ENCODE measurements at regions not wholly inside any gene's neighbourhood (a gene's known extent, or its start where the extent isn't known, plus 50 kb on each side); places are given as distances from the start of the nearest gene placed in this dataset.

DNA sequence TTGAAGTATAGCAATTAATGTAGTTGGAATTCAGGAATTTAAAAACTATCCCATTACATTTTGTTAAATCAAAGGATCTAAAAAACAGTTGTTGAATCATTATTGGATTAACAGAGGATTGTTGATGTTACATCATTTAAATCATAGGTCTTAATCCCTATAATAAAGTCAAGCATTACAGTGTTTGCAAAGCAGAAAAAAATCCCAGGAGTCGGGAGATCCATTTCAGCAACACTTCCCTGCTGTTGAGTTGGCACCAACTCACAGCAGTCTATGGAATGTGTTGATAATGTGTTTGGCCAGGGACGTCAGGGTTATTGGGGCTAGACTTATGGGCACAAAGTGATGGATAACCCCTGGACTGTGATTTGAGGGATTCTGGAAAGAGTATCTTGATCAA, 99.1 kb upstream of the TMTC1 start:
- no peak for DNase-seq (ENCODE audit: low read depth)

DNA sequence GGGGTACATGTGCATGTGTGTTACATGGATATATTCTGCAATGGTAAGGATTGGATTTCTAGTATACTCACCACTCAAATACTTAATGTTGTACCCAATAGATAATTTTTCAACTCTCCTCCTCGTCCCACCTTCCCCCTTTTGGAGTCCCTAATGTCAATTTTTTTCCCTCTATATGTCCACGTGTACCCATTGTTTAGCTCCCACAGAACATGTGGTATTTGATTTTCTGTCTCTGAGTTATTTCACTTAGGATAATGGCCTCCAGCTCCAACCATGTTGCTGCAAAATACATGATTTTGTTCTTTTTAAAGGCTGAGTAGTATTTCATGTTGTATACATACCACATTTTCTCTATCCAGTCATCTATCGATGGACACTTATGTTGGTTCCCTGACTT, 97.2 kb upstream of the TMTC1 start:
- DNase-seq (ENCODE audit: low read depth) = no peak

DNA sequence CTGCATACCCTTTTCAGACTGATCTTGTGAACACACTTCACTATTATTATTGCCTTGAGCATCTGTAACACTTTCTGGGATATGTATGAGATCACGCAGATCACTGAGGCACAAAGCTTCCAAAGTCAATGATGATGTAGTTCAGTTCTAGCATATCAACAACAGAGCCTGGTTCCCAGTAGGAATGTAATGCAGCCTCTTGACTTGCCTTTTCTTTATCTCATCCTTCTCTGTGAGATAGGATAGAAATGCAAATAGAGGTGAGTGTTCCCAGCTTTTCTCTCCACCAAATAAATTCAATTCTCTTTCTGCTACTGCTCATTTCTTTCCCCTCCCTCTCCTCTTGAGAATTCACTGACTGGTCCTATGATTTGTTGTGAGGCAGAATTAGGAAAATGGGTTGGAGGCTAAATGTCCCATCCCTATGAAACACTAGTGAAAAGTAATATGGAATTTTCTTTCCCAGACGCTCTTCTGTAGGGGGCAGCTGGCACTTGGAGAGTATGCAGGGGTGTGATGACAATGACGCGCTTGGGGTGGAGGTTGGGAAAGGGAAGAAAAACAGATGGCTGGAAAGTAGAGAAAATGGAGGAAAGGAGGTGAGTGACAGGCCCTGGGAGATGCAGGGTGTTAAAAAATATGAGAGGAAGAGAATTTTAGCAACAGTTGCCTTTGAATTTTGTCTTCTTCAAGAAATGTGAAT, 96.0 kb upstream of the TMTC1 start:
- DNase-seq (ENCODE audit: low read depth) = no peak

DNA sequence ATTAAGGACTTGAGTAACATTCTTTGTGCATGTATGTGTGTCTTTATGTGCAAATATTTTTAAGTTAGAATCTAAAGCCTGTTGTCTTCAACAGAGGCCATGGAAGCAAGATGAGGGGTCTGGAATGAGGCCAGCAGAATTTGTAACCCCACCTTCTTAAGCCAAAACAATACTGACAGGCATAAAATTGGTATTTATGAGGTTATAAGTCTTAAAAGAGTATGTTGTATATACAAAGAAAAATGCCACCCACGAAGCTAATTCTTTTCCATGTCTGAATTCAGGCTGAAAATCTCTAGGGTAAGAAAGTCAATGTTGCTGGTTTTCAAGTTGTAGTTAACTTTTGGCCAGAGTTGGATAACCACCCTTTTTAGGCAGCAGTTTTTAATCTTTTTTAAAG, 86.2 kb upstream of the TMTC1 start:
- no peak for DNase-seq (ENCODE audit: low read depth)

DNA sequence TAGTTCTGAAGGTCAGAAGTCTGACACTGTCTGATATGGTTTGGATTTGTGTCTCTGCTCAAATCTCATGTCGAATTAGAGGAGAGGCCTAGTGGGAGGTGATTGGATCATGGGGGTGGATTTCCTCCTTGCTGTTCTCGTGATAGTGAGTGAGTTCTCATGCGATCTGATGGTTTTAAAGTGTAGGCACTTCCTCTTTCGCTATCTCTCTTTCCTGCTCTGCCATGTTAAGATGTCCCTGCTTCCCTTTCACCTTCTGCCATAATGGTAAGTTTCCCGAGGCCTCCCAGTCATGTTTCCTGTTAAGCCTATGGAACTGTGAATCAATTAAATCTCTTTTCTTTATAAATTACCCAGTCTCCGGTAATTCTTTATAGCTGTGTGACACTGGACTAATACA, 84.1 kb upstream of the TMTC1 start:
- DNase-seq (ENCODE audit: low read depth) = no peak

DNA sequence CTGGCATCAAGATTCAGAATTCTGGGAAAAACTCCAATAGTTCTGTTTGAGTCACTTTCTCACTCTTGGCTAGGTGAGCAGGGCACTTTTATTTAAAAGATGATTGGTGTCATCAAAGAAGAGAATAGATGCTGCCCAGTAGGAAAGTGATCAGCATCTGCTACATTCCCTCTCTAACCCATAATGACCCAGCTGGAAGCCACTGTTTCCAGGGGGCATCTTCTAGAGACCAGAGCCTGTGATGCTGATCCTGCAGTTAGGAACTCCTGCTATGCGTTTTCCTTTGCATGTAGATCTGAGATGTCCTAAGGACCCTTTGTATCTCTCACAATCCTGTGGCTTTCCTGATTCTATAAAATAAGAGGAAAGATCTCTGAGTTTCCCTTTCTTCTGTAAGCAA, 79.9 kb upstream of the TMTC1 start:
- no peak for DNase-seq (ENCODE audit: low read depth)

DNA sequence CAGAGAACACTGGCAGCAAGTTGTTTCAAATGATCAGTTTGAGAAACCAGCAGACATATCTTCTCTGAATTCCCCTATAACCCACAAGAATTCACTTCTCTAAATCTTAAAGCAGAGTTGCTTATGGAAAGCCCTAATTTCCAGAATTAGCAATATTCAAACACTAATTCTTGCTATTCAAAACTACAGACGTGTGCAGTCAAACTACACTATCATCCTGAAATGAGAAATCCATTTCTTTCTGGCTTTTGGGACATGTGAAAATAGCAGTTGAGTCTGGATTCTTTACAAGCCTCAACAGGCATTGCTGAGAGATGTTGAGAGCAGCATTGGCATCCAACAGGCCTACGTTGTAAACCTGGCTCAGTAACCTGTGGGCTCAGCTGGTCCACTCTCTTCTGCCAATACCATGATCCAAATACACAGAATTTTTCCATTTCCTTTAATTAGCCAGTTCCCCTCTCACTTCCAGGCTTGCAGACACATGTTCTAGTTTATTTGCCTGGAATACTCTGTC, 74.6 kb upstream of the TMTC1 start:
- DNase-seq (ENCODE audit: low read depth) = no peak

DNA sequence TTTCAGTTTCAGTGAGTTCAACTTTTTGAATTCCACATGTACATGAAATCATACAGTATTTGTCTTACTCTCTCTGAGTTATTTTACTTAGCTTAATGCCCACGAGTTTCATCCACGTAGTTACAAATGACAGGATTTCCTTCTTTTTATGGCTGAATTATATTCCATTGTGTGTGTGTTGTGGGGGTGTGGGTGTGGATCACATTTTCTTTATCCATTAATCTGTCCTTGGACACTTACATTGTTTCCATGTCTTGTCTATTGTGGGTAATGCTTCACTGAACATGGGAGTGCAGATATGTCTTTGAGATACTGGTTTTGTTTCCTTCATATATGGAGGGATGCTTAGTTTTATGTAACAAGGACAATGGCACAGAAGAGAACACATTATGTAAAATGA, 63.5 kb upstream of the TMTC1 start:
- no peak for DNase-seq (ENCODE audit: low read depth)

DNA sequence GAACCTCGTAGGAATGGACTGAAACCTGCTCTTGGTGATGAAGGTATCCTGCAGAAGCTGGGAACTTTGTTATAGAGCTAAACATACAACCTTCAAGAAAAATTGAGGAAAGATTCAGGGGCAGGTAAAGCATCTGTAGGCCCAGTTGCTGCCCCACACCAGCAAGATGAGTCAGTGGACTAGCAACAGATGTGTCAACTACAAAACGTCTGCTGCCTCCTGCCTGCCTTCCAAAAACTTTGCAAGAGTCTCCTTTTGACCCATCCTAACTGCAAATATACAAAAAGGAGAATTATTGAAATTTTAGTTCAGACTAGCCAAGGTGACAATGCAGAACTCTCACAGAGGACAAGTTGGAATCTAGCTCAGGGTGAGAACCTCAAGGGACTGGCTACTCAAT, 60.9 kb upstream of the TMTC1 start:
- peak; percentile 1 for DNase-seq (ENCODE audit: low read depth)

DNA sequence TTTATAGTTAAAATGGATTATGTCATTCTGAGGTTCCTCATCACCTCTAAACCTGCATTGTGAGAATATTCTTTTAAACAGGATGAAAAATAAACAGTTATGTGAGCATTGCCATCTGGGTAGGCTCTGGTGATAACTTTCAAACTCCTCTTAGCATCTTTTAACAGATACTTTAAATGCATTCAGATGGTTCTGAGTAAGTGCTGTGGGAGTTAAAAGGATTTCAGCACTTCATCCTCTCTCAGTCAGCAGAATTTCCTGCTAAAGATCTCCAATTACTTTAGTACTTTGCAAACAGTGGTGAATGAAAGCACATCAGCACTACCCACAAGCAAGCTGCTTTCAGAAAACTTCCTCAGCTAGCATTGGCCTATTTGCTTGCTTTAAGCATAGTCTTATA, 59.3 kb upstream of the TMTC1 start:
- DNase-seq (ENCODE audit: low read depth) = no peak

DNA sequence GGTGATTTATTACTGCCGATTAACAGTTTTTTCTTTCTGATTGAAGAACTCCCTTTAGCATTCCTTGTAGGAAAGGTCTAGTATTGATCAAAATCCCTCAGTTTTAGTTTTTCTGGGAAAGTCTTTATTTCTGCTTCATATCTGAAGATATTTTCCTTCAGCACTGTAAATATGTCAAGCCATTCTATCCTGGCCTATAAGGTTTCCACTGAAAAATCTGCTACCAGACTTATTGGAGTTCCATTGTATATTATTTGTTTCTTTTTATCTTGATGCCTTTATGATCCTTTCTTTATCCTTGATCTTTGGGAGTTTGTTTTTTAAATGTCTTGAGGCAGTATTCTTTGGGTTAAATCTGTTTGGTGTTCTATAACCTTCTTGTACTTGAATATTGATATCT, 55.0 kb upstream of the TMTC1 start:
- no peak for DNase-seq (ENCODE audit: low read depth)

All from RPMI7951 (cell line).